NCI-H526 treated with DMSO at 0.1 percent for 48 hours (cell line): ENCODE measurements at regions not wholly inside any gene's neighbourhood (a gene's known extent, or its start where the extent isn't known, plus 50 kb on each side); places are given as distances from the start of the nearest gene placed in this dataset.
A peak's percentile ranks its signal among the peaks of the same experiment; 100 is the strongest.
"Not testable (repeated sequence)": the region's sequence is repeated elsewhere in the genome, so short reads cannot be mapped to it uniquely, and the experiment has no call there.

ENCODE experiments used
- DNase-seq: peaks from one replicate; lab custom pipeline; 2025; lab: John Stamatoyannopoulos, UW

DNA sequence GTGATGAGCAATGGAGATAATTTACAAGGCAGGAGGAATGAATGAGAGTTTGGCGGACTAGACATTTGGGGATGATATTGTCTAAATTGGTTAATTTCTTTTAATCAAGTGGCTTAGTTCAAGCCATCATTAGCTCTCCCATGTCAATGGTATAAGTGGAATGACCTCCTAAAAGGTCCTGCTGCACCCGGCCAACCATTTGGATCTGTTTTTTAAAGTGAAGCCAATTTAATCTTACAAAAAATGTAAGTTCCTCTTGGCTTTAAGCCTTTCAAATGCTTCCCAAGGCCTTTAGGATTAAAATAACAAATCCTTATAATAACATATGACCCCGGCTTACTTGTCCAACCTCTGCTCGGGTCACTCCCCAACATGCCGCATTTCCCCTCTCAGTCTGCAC, 484.4 kb upstream of the ADAMTS9 start:
- no peak for DNase-seq

DNA sequence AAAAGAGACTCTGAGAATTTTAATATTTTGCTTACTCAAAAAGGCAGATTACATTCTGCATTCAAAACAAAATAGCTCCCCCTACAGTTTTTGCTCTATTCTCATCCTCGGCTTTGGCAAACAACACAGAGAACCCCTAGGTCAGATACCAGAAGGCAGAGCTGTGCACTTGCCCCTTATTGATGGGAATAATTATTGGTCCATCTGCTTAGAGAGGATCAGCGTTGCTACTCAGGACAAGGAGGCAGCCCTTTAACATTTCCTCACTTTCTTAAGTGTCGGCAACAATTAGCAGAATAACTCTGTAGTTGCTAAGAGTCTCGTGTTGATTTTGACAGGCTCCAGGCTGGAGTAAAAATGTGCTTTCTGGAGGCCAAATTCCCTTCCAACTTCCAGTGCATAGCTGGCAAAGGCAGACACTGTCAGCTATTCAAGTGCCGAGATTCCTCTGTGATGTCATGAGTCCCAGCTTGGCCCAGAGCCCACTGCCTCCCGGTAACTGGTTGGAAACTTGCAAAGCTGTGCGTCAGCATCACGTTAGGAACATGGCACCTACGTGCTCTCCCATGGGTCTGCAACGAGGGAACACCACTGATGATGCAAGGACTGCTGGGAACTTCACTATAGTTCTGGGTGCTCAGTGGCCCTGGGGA, 482.7 kb upstream of the ADAMTS9 start:
- peak; percentile 8 for DNase-seq

DNA sequence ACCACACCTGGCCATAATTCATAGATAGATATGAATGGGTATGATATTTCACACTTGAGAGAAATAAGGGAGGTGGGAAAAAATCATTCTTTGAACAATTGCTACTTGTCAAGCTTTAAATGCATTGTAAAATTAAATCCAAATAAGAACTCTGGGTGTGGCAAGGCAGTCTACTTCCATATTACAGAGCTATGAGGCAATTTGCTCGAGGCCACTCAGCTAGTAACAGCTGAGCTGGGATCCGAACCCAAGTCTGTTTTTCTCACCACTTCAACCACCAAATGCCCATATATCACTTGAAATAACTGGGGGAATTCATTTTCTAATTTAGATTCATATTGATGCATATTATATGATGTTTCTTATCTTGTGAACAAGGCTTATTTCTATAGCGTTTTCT, 482.2 kb upstream of the ADAMTS9 start:
- no peak for DNase-seq

DNA sequence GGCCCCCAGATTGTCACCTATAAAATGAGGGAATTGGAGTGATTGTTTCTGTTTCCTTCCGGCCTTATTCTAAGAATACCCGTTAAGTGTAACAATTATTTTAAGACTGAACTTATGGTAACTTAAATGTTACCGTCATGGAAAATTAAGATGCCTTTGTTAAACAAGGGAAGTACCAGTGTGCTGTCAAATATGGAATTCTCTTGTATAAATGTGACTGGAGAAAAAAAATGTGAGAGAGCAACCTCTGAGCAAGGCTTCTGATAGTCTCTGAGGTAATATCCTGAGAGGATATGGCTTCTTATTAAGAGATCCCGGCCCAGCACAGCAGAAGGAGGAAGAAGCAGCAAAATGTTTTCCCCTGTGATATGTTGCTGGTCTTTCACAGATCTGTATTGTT, 480.7 kb upstream of the ADAMTS9 start:
- no peak for DNase-seq

DNA sequence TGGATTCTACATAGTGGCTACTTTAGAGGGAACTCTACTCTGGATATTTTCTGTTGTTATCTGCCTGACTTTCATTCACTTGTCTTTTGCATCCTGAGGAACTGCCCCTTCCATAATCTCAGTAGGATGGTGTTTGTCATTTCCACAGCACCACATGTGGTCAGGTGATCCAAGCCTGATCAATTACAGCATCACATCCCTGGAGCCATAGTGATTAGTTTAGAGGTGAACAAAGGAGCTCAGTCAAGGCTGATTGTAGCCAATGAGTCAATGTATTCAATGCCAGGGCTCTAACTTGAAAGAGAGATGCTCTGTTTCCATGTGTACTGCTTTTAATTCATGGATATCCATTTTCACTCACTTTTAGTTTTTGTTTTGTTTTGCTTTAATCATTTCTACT, 478.7 kb upstream of the ADAMTS9 start:
- DNase-seq, result no peak

DNA sequence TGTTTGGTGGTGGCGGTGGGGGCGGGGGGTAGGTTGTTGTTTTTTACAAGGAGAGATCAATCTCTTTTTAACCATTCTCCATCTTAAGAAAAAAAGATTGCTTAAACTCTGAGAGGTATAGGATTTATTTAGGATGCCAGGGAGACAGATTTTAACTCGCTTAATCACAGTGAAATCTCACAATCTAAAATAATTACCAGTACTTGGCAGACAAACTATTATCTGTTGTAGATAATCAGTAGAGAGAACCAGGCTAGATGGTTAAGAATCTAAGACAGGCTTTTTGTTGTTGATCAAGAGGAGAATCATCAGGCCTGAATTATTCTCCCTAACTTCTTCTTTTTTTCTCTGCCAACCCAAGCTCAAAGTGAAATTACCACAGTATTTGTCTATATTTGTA, 470.2 kb upstream of the ADAMTS9 start:
- no peak for DNase-seq

DNA sequence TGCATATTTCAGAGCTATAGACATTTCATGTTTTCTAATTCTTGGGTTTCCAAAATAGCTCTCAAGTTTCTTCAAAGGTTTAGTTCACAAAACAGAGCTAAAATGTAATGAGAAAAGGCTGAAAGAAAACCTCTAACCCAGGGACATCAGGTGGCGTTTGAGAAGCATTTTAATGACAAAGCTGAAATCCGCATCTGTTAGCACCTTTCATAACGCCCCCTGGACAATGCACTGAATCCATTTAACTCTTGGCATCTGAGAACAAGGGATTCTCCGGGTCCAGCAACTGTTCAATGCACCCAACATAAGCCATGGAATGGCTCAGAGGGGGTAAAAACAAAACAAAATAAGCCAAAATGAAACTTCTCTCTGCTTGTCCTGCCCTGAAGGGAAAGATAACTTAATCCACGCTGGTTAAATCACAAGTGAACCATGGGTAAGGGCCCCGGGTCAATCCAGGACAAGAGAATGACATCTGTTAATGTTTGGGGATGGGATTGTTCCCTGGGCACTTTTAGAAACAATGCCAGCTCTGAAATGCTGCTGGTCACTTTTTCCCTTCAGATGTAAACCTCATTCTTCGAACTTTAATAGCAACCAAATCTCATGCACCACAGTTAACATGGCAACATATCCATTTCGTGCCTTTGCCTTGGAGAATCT, 466.2 kb upstream of the ADAMTS9 start:
- no peak for DNase-seq

DNA sequence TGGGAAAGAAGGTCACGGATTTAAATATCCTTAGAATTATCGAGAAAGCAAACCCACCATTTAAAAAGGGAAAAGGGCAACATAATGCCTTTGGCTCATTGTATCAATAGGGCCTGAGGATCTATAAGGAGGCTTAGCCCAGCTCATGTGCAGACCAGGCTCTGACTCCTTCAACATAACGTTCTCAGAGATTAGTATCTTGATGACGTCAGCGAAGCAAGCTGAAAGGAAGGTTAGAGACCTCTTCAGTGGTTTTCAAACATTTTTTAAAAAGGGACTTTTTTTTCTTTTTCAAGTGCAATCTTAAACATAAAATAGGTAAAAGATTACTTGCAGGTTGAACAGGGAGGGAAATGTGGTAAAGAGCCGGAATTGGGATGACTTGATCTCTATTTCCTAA, 463.9 kb upstream of the ADAMTS9 start:
- no peak for DNase-seq

DNA sequence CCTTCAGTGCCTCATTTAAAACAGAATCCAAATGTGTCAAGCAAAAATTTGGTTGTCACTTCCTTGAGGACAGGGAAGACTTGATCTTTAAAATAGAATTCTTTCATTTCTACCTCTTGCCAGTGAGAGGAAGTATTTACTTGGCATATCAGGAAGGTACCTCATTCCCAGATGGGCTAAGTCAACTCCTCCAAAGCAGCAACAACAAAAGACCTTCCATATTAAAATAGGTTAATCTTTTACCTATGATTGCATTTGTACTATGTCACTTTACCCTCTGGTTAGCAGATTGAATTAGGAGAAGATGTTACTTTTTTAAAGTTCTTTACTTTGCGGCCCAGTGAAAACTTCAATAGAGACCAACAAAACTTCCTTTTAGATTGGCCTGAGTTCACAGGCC, 462.1 kb upstream of the ADAMTS9 start:
- DNase-seq, result no peak

DNA sequence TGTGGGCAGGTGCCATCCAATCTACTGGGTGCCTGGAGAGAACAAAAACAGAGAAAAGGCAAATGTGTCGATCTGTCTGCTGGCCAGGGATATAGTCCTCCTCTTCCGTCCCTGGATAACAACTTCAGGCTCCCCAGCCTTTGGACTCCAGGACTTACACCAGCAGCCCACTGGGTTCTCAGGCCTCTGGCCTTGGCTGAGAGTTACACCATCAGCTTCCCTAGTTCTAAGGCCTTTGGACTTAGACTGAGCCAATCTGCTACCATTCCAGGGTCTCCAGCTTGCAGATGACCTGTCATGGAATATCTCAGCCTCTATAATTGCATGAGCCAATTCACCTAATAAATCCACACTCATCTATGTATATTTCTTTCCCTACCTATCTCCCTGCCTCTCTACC, 460.9 kb upstream of the ADAMTS9 start:
- no peak for DNase-seq

DNA sequence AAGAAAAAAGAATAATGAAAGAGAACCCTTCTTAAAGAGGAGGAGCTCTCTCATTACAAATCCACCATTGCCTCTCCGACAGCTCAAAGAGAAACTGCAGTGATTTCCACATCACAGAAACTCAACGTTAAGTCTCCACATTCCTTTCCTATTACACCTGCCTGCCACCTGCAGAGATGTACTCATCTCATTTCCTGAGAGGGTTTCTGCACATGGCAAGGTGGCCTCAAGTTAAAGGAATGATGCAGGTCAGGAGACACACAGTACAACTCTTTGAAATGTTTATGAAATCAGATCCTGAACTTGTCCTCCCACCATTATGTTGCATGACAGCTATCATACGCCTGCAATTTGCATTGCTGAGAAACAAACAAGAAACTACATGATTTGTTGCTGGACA, 458.4 kb upstream of the ADAMTS9 start:
- no peak for DNase-seq

DNA sequence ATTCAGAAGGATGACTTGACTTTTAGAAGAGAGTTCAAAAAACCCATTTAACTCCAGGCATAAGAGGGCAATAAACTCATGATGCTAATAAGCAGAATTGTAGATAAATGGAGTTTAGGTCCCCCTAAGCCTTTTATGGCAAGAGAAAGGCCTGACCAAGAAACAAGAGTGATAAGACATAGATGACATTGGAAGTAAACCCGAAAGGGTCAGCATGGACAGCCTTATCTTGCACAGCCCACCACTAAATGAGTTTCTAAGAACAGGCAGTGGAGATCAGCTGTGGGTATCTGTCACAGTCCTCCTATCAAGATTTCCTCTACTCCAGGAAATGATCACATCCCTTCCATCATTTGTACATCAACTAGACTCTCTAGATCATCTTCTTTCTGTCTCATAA, 457.9 kb upstream of the ADAMTS9 start:
- no peak for DNase-seq

DNA sequence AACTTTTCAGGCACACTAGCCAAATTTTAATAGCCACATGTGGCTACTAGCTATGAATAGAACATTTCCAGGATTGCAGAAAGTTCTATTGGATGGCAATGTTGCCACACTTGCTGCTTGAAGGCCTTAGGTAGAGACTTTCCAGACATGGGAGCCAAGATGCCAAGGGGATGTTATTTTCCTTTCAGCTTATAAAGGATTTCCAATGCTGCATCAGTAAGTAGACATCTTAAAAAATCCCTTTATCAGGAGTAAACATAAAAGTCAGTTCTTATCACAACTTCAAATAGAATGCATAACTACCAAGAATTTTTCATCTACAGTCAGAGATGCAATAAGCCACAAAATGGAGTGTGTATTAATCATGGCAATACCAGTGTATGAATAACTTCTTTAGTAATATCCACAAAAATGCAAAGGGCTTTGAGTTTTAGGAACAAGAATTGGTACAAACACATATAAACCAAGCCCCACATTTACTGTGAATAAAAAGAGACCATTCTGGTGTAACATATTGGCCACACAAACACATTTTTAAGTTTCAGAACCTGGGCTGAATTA, 457.1 kb upstream of the ADAMTS9 start:
- DNase-seq, result no peak

DNA sequence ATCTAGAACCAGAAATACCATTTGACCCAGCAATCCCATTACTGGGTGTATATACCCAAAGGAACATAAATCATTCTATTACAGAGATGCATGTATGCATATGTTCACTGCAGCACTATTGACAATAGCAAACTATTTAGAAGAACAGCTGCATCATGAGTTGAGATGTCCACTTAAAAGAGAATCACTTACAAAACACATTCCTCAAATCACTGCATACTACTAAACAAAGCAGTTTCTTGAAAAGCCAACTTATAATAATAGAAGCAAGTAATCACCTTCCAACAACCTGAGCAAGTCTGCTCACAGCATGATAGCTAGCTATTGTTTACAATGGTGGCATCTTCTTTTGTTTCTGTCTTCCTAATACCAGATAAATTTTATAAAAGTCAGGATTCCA, 454.7 kb upstream of the ADAMTS9 start:
- DNase-seq, result no peak

DNA sequence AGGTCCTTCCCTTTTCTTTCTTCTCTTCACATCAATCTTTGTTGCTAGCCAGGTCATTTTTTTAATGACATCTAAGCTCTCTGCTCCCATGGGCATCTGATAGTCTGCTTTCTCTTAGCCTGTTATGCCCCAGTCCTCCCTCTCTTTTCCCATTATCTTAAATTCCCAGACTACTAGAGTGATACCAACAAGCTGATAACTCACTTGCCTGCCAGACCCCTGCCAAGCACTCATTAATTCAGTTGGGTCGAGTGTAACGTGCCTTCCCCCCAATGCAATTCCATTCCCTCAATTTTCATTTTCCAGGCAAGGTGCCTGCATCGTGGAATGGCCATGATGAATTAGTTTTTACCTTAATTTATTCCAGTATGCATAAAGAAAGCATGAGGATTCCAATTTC, 450.8 kb upstream of the ADAMTS9 start:
- no peak for DNase-seq

DNA sequence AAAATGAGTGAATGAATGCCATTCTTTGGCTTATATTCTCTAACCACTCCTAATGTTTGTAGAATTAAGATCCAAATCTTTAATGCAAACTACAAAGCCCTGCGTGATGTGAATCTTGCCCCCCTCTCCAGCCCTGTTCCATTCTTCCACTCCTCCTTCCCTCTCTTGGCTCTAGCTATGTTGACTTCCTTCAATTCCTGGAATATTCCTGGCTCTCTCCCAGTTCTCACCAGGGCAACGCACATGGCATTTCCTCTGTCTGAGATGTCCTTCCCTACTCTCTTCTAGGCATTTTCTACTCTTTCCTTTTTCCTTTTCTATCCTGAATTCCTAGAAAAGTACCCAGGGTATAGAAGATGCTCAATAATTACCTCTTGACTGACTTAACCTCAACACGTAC, 446.0 kb upstream of the ADAMTS9 start:
- not testable (repeated sequence) for DNase-seq

DNA sequence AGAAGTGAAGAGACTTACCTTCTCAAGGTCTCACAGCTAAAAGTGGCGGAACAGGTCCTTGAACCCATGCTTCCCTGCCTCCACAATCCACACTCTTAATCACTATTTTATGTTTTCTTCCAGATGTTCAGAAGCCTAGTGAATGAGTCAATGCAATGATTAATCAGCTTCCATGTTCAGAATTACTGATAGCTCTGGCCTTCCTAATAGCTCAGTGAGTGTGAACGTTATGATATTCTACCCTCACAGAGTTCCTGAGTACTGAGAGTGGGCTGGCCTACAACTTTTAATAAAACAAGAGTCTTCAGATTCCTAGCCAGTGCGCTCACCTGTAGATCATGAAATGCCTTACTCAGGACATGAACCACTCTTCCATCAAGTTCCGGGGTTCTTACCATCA, 443.0 kb upstream of the ADAMTS9 start:
- no peak for DNase-seq

DNA sequence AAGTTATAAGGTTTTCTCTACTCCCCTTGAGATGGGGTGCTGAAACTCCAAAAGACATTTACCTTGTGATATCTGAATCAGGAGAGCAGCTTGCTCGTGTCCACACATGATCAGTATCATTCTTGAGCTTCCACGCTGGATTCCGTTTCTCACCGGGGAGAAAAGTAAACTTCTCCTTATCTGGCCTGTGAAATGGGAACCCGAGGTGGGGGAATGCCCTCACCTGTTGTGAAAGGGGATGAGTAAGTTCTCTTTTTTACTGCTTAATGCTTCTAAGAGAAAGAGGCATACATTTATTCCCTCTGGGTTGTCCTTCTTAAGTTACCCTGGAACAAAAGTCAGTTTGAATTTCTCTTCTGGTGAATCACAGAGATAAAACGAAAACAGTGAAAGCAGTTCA, 440.5 kb upstream of the ADAMTS9 start:
- DNase-seq, result no peak

DNA sequence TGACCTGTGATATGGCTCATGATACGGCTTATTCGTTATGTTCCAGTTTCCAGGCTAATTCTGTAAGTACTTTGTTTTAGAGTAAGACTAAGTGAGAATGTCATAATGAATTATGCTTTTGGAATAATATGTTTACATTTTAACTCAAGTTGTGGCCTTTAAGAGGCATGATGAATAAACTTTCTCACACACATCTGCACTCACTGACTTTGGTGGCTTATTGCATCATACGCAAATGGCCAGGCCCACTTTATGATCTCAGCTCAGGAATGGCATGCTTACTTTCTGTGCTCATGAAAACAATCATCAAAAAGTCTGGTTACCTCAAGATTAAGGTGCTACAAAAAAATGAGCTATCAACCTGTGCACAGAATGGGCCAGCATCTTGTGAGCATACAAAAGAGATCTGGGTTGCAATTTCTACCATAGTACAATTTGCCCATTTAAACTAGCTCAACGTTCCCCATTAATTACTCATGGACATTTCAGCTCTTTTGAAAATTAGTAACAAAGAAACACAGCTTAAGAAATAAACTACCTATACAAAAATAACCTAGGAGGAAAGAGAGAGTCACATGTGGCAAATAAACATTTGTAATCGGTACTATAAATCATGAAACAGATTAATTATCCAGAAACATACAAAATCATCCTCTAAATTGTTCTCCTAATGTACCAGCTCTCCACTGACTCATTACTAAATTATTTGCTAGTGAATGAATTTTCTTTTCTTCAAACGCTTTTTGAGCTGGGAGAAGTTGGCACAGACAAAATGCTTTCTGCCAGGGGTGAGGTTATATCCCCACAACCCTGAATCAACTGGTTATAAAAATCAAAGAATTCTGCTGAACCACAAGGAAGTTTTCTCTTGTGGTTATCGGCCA, 439.0 kb upstream of the ADAMTS9 start:
- no peak for DNase-seq

DNA sequence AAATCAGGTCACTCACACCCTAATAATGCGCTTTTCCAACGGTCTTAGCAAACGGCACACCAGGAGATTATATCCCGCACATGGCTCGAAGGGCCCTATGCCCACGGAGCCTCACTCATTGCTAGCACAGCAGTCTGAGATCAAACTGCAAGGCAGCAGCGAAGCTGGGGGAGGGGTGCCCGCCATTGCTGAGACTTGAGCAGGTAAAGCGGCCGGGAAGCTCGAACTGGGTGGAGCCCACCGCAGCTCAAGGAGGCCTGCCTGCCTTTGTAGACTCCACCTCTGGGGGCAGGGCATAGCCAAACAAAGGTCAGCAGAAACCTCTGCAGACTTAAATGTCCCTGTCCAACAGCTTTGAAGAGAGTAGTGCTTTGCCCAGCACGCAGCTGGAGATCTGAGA, 432.4 kb upstream of the ADAMTS9 start:
- not testable (repeated sequence) for DNase-seq

DNA sequence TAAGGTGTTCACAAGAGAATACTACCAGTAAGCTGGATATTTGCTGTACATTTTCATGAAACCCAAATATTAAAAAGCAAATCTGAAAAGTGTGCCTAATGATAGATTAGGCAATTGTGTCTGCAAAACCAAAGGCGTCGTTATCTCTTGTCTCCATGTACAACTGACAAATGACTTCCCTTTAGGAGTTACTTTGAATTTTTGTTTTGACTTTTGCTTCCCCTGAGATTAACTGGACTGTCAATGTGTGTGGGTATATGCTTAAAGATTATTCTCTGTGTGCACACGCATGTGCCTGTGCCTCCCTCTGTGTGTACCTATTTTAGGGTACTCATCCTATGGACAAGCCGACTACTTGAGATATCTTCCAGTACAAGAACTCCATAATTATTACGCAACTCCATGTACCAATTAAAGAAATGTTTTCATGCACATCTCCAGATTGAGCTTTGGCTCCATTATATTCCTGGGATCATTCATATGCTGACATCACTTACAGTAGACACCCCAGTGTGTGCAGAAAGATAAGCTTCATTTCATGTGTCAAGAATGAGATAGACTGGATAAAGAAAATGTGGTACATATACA, 431.2 kb upstream of the ADAMTS9 start:
- no peak for DNase-seq

DNA sequence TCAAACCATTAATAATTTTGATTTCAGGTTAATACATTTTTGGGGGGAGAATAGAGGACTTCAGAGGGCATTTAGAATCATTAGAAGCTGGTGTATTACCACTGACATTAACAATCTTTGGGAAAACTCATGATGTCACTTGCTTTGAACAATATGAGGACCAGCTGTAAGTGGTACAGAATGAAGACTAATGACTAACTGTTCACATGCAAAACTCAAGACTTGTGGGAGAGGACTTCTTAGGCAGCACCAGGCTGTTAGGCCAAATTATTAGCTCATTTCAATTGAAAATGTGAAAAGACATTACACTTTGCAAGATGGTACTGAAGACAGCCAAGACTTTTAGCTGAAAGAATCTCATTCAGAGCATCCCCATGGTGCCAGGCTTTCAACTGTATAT, 426.2 kb upstream of the ADAMTS9 start:
- DNase-seq, result no peak
